ENCODE measurements at regions not wholly inside any gene's neighbourhood (a gene's known extent, or its start where the extent isn't known, plus 50 kb on each side); places are given as distances from the start of the nearest gene placed in this dataset.

GRCh38 chr5:61675015-61675692 lies 343.1 kb downstream of the ZSWIM6 start:
- no peak for TF ChIP-seq CTCF (IDR thresholded peaks at IDR 0.05)
- TF ChIP-seq EP300 (IDR thresholded peaks at IDR 0.05) = no peak
- no peak for TF ChIP-seq POLR2A (IDR thresholded peaks at IDR 0.05)
